SKM-1 treated with dmso at 0.1 percent for 144 hours (cell line): ENCODE measurements at regions not wholly inside any gene's neighbourhood (a gene's known extent, or its start where the extent isn't known, plus 50 kb on each side); places are given as distances from the start of the nearest gene placed in this dataset.
A peak's percentile ranks its signal among the peaks of the same experiment; 100 is the strongest.

Experiments used
- DNase-seq: peaks from one replicate; lab custom pipeline; 2025; ENCODE audit not compliant: unreplicated experiment; lab: John Stamatoyannopoulos, UW

GRCh38 chr4:10180927-10181744 is 64.5 kb upstream of the WDR1 start:
- DNase-seq, result peak; percentile 80

GRCh38 chr4:10180603-10180926 is 64.0 kb upstream of the WDR1 start:
- no peak for DNase-seq

- no peak for DNase-seq
These were observed 63.5 kb upstream of the WDR1 start for GRCh38 chr4:10179957-10180602.

- DNase-seq, result no peak
These were observed 62.2 kb upstream of the WDR1 start for GRCh38 chr4:10178763-10179162.

GRCh38 chr4:10175626-10176025 is 59.0 kb upstream of the WDR1 start:
- no peak for DNase-seq

- DNase-seq, result no peak
These were observed 57.5 kb upstream of the WDR1 start for GRCh38 chr4:10173754-10174749.

GRCh38 chr4:10173037-10173753 is 56.6 kb upstream of the WDR1 start:
- DNase-seq, result no peak

GRCh38 chr4:10172278-10172921 is 55.8 kb upstream of the WDR1 start:
- no peak for DNase-seq

GRCh38 chr4:10171055-10171454 is 54.5 kb upstream of the WDR1 start:
- DNase-seq, result no peak

GRCh38 chr4:10169839-10170387 is 53.3 kb upstream of the WDR1 start:
- DNase-seq, result no peak

GRCh38 chr4:10168151-10168550 is 51.6 kb upstream of the WDR1 start:
- DNase-seq, result no peak

GRCh38 chr4:10167201-10167600 is 50.6 kb upstream of the WDR1 start:
- no peak for DNase-seq
